MM.1S (cell line): ENCODE measurements at regions not wholly inside any gene's neighbourhood (a gene's known extent, or its start where the extent isn't known, plus 50 kb on each side); places are given as distances from the start of the nearest gene placed in this dataset.

Source experiments
- EZH2phosphoT487 ChIP-seq: fragments of 300-600 bp; sonication (generic); IDR thresholded peaks from 2 replicates; pipeline ENCODE4 v1.6.1; 2018; ENCODE audit warnings: antibody characterized with exemption, low read length
- TF ChIP-seq, protein P1 (sequence below): fragments of 300-600 bp; sonication (generic); IDR thresholded peaks from 2 replicates; pipeline ENCODE4 v1.5.1; 2016; ENCODE audit warnings: antibody characterized with exemption, low read length, mixed read lengths

DNA sequence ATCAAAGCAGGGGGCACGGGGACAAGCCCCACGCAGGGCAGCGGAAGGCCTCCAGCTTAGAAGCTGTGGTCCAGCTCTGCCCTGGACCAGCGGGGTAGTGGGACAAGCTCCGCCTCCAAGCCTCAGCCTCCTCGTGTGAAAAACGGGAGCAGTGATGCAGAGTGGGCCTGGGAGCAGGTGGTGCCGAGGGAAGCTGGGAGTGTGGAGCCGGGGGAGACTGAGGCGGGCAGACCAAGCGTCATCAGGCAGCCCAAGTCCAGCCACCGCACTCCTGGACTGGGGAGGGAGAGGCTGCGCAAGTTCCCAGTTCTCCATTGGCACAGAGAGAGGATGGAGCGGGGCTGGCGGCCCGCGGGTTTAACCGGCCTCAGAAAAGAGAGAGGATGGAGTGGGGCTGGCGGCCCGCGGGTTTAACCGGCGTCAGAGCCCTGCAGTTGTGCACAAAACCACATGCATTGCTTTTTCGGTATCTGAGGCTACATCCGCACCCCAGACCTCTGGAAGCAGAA is 68.1 kb upstream of the PHF21B start:
- TF ChIP-seq, protein P1, sequence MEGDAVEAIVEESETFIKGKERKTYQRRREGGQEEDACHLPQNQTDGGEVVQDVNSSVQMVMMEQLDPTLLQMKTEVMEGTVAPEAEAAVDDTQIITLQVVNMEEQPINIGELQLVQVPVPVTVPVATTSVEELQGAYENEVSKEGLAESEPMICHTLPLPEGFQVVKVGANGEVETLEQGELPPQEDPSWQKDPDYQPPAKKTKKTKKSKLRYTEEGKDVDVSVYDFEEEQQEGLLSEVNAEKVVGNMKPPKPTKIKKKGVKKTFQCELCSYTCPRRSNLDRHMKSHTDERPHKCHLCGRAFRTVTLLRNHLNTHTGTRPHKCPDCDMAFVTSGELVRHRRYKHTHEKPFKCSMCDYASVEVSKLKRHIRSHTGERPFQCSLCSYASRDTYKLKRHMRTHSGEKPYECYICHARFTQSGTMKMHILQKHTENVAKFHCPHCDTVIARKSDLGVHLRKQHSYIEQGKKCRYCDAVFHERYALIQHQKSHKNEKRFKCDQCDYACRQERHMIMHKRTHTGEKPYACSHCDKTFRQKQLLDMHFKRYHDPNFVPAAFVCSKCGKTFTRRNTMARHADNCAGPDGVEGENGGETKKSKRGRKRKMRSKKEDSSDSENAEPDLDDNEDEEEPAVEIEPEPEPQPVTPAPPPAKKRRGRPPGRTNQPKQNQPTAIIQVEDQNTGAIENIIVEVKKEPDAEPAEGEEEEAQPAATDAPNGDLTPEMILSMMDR: no peak
- TF ChIP-seq EZH2phosphoT487: no peak
